Neural crest cell (in vitro differentiated cells): ENCODE measurements at regions not wholly inside any gene's neighbourhood (a gene's known extent, or its start where the extent isn't known, plus 50 kb on each side); places are given as distances from the start of the nearest gene placed in this dataset.

ENCODE experiments used
- DNase-seq: peaks from one replicate; pipeline ENCODE4 v3.0.0; 2021; ENCODE audit warnings: low read depth, mixed read lengths, low spot score
- H3K27ac Mint-ChIP-seq: one replicate; pipeline ENCODE4 v1.8.0; 2021; ENCODE audit warnings: mild to moderate bottlenecking, mixed read lengths; ENCODE audit not compliant: unreplicated experiment
- H3K27me3 Mint-ChIP-seq: 2 replicates; pipeline ENCODE4 v1.8.0; 2021; ENCODE audit warnings: low read depth, mild to moderate bottlenecking, mixed read lengths
- H3K36me3 Mint-ChIP-seq: 2 replicates; pipeline ENCODE4 v1.8.0; 2021; ENCODE audit warnings: low read depth, mild to moderate bottlenecking, mixed read lengths
- H3K4me1 Mint-ChIP-seq: 2 replicates; pipeline ENCODE4 v1.8.0; 2021; ENCODE audit warnings: mixed read lengths
- H3K4me3 Mint-ChIP-seq: one replicate; pipeline ENCODE4 v1.8.0; 2021; ENCODE audit warnings: mild to moderate bottlenecking, mixed read lengths
- H3K9me3 Mint-ChIP-seq: 2 replicates; pipeline ENCODE4 v1.8.0; 2021; ENCODE audit warnings: mixed read lengths
- CTCF ChIP-seq: fragments of 200-600 bp; sonication (generic); conservative IDR thresholded peaks from 2 replicates; pipeline ENCODE4 v1.5.0; 2021; ENCODE audit warnings: antibody characterized with exemption, mild to moderate bottlenecking

- no peaks in the 10 kb centered on the region for H3K9me3 Mint-ChIP-seq
- H3K27ac Mint-ChIP-seq: no peak overlapping the region
- no peak for TF ChIP-seq CTCF
- H3K27me3 Mint-ChIP-seq: no peaks in the 10 kb centered on the region
- peaks cover 18% of the 10 kb centered on the region for H3K4me1 Mint-ChIP-seq
- DNase-seq: no peak
- H3K4me3 Mint-ChIP-seq: peak overlapping the region; percentile 48
- H3K36me3 Mint-ChIP-seq: no peaks in the 10 kb centered on the region
Observed at GRCh38 chr4:181475359-181475758, 767.8 kb upstream of the TENM3 start.

- Mint-ChIP-seq H3K4me3 (peak overlapping the region; percentile 48), H3K9me3 (no peaks in the 10 kb centered on the region), H3K4me1 (peaks cover 18% of the 10 kb centered on the region), H3K27me3 (no peaks in the 10 kb centered on the region), H3K27ac (no peak overlapping the region), H3K36me3 (no peaks in the 10 kb centered on the region)
- TF ChIP-seq CTCF: no peak
- DNase-seq: no peak
Observed at GRCh38 chr4:181475781-181476507, 767.3 kb upstream of the TENM3 start.

- H3K9me3 Mint-ChIP-seq: no peaks in the 10 kb centered on the region
- no peaks in the 10 kb centered on the region for H3K27me3 Mint-ChIP-seq
- no peak overlapping the region for H3K27ac Mint-ChIP-seq
- DNase-seq: no peak
- TF ChIP-seq CTCF: no peak
- no peaks in the 10 kb centered on the region for H3K36me3 Mint-ChIP-seq
- H3K4me1 Mint-ChIP-seq: peaks cover 18% of the 10 kb centered on the region
- H3K4me3 Mint-ChIP-seq: no peak overlapping the region
Observed at GRCh38 chr4:181476508-181476890, 766.7 kb upstream of the TENM3 start.

GRCh38 chr4:181477591-181477990 lies 765.6 kb upstream of the TENM3 start:
- DNase-seq: no peak
- TF ChIP-seq CTCF: no peak
- Mint-ChIP-seq H3K27ac (no peak overlapping the region), H3K4me1 (peaks cover 13% of the 10 kb centered on the region), H3K36me3 (no peaks in the 10 kb centered on the region), H3K4me3 (no peak overlapping the region), H3K27me3 (no peaks in the 10 kb centered on the region), H3K9me3 (no peaks in the 10 kb centered on the region)

GRCh38 chr4:181478656-181479055 lies 764.5 kb upstream of the TENM3 start:
- H3K4me3 Mint-ChIP-seq: no peak overlapping the region
- no peak for TF ChIP-seq CTCF
- no peak overlapping the region for H3K27ac Mint-ChIP-seq
- no peaks in the 10 kb centered on the region for H3K36me3 Mint-ChIP-seq
- H3K9me3 Mint-ChIP-seq: no peaks in the 10 kb centered on the region
- H3K4me1 Mint-ChIP-seq: peaks cover 13% of the 10 kb centered on the region
- no peak for DNase-seq
- H3K27me3 Mint-ChIP-seq: no peaks in the 10 kb centered on the region
